ENCODE measurements at regions not wholly inside any gene's neighbourhood (a gene's known extent, or its start where the extent isn't known, plus 50 kb on each side); places are given as distances from the start of the nearest gene placed in this dataset.

DNA sequence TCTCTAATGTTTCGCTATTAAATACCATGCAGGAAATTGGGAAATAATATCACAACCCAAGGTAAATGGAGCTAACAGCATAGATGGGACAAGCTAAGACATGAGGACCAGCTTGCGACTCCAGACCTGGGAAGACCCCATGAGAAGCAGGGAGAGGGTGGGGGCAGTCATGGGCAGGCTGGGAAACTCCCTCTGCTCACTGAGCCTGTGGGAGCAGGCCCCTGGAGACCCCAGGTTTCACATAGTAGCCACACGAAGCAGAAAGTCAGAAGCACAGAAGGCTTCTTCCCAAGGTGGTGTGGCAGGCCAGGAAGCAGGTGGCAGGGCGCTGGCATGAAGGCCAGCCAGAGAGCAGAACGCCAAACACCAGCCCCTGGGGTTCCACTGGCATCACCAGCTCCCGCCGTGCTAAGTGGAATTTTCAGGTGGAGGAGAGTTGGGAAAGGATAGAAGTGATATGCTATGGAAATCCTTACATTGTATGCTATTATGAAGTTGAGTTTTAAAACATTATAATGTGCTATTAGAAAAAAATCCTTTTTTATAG lies 99.9 kb upstream of the RNF32 start:
- no peaks in the 10 kb centered on the region for H3K36me3 ChIP-seq
- H3K27ac ChIP-seq: no peak overlapping the region
- DNase-seq (ENCODE audit: low spot score in 2 of 2): no peak
- no peak overlapping the region for H3K4me3 ChIP-seq
- 77% methylated on average over 7 of the region's 7 CpGs for WGBS
- TF ChIP-seq POLR2AphosphoS5 (IDR thresholded peaks at IDR 0.05): no peak
- TF ChIP-seq POLR2A (IDR thresholded peaks at IDR 0.05): no peak
- TF ChIP-seq EP300 (IDR thresholded peaks at IDR 0.05): no peak
- TF ChIP-seq, protein P1, sequence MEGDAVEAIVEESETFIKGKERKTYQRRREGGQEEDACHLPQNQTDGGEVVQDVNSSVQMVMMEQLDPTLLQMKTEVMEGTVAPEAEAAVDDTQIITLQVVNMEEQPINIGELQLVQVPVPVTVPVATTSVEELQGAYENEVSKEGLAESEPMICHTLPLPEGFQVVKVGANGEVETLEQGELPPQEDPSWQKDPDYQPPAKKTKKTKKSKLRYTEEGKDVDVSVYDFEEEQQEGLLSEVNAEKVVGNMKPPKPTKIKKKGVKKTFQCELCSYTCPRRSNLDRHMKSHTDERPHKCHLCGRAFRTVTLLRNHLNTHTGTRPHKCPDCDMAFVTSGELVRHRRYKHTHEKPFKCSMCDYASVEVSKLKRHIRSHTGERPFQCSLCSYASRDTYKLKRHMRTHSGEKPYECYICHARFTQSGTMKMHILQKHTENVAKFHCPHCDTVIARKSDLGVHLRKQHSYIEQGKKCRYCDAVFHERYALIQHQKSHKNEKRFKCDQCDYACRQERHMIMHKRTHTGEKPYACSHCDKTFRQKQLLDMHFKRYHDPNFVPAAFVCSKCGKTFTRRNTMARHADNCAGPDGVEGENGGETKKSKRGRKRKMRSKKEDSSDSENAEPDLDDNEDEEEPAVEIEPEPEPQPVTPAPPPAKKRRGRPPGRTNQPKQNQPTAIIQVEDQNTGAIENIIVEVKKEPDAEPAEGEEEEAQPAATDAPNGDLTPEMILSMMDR (IDR thresholded peaks at IDR 0.05): no peak
- H3K27me3 ChIP-seq: no peaks in the 10 kb centered on the region
- no peaks in the 10 kb centered on the region for H3K9me3 ChIP-seq
- no peaks in the 10 kb centered on the region for H3K4me1 ChIP-seq

DNA sequence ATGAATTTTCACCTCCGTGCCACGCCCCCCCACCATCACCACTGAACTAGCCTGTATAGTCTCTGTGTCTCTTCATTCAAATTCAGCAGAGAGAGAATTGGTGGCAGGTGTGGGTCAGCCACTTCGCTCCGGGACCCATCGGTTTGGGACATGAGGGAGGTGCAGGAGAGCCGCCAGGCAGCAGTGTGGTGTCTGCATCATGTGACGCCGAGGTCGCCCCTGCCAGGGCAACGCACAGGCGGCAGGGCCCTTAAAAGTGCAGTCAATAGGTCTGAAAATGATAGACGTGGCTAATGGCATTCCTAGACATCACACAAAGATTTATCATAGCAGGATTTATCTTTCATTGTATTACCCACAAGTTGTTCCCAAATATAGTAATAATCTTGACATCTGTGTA lies 100.6 kb upstream of the RNF32 start:
- WGBS: 69% methylated on average over 12 of the region's 12 CpGs
- H3K27ac ChIP-seq: no peak overlapping the region

DNA sequence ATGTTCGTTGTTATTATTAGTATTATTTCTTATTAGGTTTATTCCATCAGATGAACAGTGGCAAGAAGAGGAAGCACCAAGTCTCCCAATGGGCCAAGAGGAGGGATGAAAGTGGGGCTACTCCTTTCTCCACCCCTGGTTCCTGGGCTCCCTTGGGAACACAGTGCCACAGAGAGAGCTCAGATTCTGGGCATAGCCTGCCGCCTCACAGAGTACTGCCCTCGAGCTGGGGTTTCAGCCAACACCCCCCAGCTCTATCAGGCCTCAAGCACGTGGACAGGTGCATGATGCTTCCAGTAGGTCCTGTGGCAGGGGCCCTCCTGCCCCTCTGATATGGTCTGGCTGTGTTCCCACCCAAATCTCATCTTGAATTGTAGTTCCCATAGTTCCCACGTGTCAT lies 103.6 kb upstream of the RNF32 start:
- H3K4me1 ChIP-seq: no peaks in the 10 kb centered on the region
- H3K9me3 ChIP-seq: no peaks in the 10 kb centered on the region
- no peaks in the 10 kb centered on the region for H3K27me3 ChIP-seq
- no peak for DNase-seq (ENCODE audit: low spot score in 2 of 2)
- no peaks in the 10 kb centered on the region for H3K36me3 ChIP-seq
- WGBS: 74% methylated on average over 4 of the region's 5 CpGs
- no peak overlapping the region for H3K4me3 ChIP-seq
- no peak for TF ChIP-seq POLR2A (IDR thresholded peaks at IDR 0.05)
- TF ChIP-seq POLR2AphosphoS5 (IDR thresholded peaks at IDR 0.05): no peak
- H3K27ac ChIP-seq: no peak overlapping the region

More for the DNA sequence above, 100.6 kb upstream of the RNF32 start:
- TF ChIP-seq, protein P1 (IDR thresholded peaks at IDR 0.05): no peak
- no peak for TF ChIP-seq EP300 (IDR thresholded peaks at IDR 0.05)
- no peak for TF ChIP-seq POLR2AphosphoS5 (IDR thresholded peaks at IDR 0.05)
- TF ChIP-seq POLR2A (IDR thresholded peaks at IDR 0.05): no peak
- DNase-seq (ENCODE audit: low spot score in 2 of 2): no peak
- H3K9me3 ChIP-seq: no peaks in the 10 kb centered on the region
- no peaks in the 10 kb centered on the region for H3K4me1 ChIP-seq
- no peaks in the 10 kb centered on the region for H3K36me3 ChIP-seq
- H3K27me3 ChIP-seq: no peaks in the 10 kb centered on the region
- H3K4me3 ChIP-seq: no peak overlapping the region

DNA sequence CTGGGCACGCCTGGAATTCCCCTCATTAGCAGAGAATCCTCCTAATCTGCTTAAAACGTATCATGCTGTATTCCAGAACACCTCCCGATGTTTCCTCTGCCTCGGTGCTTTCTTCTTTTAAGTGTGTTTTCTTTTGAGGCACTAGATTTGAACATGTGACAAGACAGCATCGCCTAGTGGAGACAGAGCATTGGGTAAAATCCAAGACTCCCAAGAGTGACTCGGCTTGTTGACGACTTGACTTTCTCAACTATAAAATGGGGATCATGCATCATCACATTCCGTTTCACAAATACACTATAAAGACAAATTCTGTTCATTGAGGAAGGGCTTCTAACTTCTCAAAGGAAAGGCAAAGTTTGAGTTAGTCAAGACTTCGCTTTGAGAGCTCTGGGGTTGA lies 105.6 kb upstream of the RNF32 start:
- H3K27ac ChIP-seq: no peak overlapping the region
- no peak overlapping the region for H3K4me3 ChIP-seq
- H3K9me3 ChIP-seq: no peaks in the 10 kb centered on the region
- no peak for DNase-seq (ENCODE audit: low spot score in 2 of 2)
- WGBS: 63% methylated on average over 9 of the region's 9 CpGs
- TF ChIP-seq, protein P1 (IDR thresholded peaks at IDR 0.05): no peak
- no peak for TF ChIP-seq POLR2A (IDR thresholded peaks at IDR 0.05)
- TF ChIP-seq POLR2AphosphoS5 (IDR thresholded peaks at IDR 0.05): no peak
- TF ChIP-seq EP300 (IDR thresholded peaks at IDR 0.05): no peak
- H3K36me3 ChIP-seq: no peaks in the 10 kb centered on the region
- H3K27me3 ChIP-seq: no peaks in the 10 kb centered on the region
- no peaks in the 10 kb centered on the region for H3K4me1 ChIP-seq

DNA sequence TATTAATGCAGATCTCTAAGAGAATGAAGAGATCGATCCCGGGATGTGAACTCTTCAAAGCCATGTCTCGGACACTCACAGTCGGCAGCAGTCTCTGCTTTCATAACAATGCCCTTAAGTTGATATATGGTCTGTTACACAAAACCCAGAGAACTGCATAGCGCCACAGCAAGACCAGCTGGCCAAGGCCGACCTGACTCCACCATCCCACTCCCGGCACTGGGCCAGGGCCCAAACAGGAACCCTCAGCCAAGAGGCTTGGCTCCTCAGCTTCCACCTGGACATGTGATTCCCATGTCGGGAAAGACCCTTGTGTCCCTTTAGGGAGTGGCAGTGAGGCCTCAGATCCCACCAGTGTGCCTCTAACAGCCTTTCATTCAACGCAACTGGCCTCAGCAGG lies 106.6 kb upstream of the RNF32 start:
- TF ChIP-seq POLR2A (IDR thresholded peaks at IDR 0.05): no peak
- H3K27ac ChIP-seq: no peak overlapping the region
- H3K4me1 ChIP-seq: no peaks in the 10 kb centered on the region
- no peak for DNase-seq (ENCODE audit: low spot score in 2 of 2)
- no peaks in the 10 kb centered on the region for H3K27me3 ChIP-seq
- H3K9me3 ChIP-seq: no peaks in the 10 kb centered on the region
- H3K4me3 ChIP-seq: no peak overlapping the region
- H3K36me3 ChIP-seq: no peaks in the 10 kb centered on the region
- 95% methylated on average over 7 of the region's 9 CpGs for WGBS

DNA sequence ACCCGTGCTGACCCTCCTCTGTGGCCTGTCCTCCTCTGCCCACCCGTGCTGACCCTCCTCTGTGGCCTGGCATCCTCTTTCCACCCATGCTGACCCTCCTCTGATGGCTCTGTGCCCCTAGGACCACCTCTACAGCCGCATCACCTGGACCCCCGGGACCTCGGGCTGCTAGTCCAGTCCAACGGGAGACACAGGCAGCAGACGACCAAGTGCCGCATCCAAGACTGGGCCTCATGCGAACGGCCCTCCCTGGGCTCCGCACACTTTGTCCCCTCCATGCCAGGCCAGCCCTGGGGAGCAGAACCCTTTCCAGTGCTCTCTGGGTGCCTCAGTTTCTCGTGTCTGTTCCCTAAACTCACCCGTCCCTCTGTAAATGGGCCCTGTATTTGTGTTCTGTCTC lies 107.2 kb upstream of the RNF32 start:
- Histone ChIP-seq H3K9me3 (no peaks in the 10 kb centered on the region), H3K27ac (no peak overlapping the region), H3K4me3 (no peak overlapping the region), H3K4me1 (no peaks in the 10 kb centered on the region), H3K36me3 (no peaks in the 10 kb centered on the region), H3K27me3 (no peaks in the 10 kb centered on the region)
- 84% methylated on average over 6 of the region's 13 CpGs for WGBS
- DNase-seq (ENCODE audit: low spot score in 2 of 2): no peak
- TF ChIP-seq EP300 (IDR thresholded peaks at IDR 0.05) (no peak), POLR2A (IDR thresholded peaks at IDR 0.05) (no peak), POLR2AphosphoS5 (IDR thresholded peaks at IDR 0.05) (no peak)
- TF ChIP-seq, protein P1 (IDR thresholded peaks at IDR 0.05): no peak

Data from suprapubic skin (tissue), 4 donors.